Mucosa of gallbladder (tissue), 1 donor: ENCODE measurements at regions not wholly inside any gene's neighbourhood (a gene's known extent, or its start where the extent isn't known, plus 50 kb on each side); places are given as distances from the start of the nearest gene placed in this dataset.

Experiments
- DNase-seq: peaks from one replicate; pipeline ENCODE4 v3.0.0-alpha.2; 2020; ENCODE audit warnings: low spot score
- donor health status: DM: no; HTN: no; CAD: no.

DNA sequence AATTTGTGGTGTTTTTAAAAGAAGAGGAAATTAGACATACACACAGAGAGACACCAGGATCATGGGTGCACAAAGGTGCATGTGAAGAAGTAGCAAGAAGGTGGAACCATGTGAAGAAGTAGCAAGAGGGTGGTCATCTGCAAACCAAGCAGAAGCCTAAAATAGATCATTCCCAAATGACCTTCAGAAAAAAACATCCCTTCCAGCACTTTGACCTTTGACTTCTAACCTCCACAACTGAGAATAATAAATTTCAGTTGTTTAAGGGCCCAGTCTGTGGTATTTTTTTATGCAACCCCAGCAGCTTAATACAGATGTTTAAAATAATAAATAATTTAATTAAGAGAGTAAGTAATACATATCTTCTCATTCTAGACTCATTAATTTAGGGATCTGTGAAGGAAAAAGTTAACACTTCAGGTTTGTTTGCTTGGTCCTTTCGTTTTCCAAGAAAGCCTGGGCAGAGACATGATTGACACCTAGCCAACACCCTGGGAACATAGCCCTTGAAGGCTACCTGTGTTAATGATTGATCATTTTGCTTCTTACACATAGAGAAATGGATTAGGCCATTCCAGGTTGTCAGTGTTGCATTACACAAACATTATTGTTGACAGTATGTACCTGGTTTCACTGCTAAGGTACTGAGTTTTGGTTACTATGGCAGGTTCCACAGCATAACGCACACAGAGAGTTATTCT is 1331.2 kb upstream of the GBE1 start:
- no peak for DNase-seq

GRCh38 chr3:83076041-83076440 is 1314.6 kb upstream of the GBE1 start:
- DNase-seq, result no peak

DNA sequence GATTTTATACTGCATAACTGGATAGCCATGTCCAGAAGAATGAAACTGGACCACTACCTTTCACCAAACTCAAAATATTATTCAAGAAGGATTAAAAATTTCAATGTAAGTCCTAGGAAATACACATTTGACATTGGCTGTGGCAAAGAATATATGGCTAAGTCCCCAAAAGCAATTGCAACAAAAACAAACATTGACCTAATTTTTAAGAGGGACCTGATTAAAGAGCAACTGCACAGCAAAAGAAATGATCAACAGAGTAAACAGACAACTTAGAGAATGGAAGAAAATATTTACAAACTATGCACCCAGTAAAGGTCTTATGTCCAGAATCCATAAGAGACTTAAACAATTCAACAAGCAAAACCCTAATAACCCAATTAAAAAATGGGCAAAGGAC is 1313.0 kb upstream of the GBE1 start:
- no peak for DNase-seq

GRCh38 chr3:83065851-83066460 is 1304.5 kb upstream of the GBE1 start:
- DNase-seq, result no peak

- DNase-seq, result no peak
Observed at GRCh38 chr3:83063446-83063845, 1302.0 kb upstream of the GBE1 start.

DNA sequence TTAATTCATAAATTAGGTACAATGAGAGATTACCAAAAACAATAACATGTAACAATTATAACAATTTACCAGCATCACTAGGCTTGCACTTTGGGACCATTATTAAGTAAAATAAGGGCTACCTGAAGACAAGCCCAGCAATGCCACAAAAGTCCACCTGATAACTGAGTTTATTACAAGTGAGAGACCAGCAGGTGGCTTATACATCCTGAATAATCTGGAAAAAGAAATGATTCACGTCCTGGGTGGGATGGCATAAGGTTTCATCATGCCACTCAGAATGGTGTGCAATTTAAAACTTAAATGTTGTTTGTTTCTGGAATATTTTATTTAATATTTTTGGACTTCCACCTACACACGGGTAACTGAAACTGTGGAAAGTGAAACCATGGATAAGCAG is 1287.1 kb upstream of the GBE1 start:
- no peak for DNase-seq

DNA sequence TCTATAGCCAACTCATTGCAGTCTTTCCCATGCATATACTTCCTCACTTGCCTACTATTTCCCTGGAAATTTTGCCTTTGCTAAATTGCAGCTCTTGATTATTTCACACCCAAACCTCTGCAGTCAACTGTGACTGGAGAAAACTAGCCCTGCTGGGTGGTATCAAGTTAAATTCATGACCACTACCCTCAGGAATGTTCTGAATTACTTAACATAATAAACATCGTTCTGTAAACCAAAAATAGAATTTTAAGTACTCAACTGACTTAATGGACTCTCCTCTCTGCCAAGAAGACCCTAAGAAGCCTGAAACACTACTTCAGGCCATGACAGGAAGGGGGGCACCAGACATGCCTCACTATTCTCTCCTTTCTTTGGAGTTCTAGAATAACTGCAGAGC is 1278.0 kb upstream of the GBE1 start:
- DNase-seq, result no peak

- no peak for DNase-seq
Observed at GRCh38 chr3:83035704-83036010, 1274.2 kb upstream of the GBE1 start.

DNA sequence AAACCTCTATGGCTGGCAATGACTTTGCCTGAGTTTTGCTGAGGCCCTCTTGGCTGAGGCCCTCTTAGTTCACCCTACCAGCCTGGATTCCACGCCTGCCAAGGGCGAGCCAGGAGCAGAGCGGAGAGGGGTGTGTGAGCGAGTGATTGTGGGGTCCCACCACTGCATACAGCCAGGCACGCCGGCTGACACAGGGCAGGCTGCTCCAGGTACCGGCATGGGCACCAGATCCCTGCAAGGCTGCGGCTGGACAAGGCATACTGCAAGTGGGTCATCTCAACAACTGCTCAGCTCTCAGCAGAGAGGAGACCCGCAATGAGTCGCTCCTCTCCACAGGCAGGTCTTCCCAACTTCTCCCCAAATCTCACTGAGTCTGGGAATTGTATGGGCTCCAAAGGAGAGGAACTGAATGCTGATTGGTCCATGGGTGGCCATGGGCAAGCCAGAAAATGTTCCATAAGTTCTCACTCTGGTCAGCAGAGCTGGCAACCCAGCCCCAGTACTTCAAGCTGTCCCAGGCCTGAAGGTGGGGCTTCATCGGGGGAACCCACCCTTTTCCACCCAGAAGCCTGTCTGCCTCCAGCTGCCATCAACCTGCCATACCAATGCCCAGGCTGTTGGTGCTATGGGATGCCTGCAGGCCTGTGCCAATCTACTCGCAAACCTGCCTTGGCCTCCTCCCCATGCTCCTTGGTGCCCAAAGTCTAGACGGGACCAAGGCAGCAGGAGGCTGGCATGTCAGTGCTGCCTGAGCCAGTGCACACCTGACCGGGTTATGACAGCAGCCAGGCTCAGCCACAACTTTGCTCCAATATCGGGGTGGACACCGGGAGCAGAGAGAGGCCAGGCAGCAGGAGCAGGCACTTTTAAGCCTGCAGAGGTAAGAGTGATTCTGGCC is 1273.6 kb upstream of the GBE1 start:
- no peak for DNase-seq

DNA sequence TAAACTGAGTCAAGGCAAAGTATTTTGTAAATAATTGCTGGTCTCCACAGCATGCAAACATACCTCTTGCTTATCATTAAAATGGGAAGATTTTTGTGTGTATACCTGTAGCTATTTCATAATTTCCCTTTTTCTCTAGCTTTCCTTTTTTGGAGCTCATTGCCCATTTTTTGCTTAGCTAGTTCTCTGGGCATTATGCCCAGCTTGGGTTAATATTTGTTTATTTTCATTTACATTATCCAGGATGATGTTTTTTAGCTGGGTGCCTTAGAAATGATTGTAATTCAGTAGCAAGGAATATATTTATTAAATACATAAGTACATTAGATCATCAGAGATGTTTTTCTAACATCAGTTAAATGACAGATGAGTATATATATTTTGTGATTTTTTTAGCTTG is 1271.7 kb upstream of the GBE1 start:
- DNase-seq, result no peak

- no peak for DNase-seq
Observed at GRCh38 chr3:83023086-83023485, 1261.6 kb upstream of the GBE1 start.

DNA sequence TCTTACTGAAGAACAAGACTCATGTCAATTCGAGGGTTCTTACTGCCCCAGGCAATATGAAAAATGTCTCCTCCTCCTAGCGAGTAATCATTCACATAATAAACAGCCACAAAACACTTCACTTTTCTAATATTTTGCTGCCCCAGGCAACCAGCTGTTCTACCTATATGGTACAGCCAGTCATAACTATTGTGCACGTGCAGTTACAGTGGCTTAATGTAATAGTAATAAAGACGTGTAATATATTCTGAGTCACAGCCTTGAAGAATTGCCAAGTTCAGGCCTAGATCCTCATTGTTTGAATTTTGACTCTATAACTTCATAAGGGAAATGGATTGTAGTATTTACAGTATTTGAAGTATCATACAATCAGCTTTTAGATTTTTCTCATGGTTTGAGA is 1250.0 kb upstream of the GBE1 start:
- DNase-seq, result no peak

GRCh38 chr3:83003917-83004316 is 1242.5 kb upstream of the GBE1 start:
- no peak for DNase-seq

- no peak for DNase-seq
Observed at GRCh38 chr3:83002869-83003445, 1241.5 kb upstream of the GBE1 start.

GRCh38 chr3:82999777-83000176 is 1238.3 kb upstream of the GBE1 start:
- DNase-seq, result no peak

DNA sequence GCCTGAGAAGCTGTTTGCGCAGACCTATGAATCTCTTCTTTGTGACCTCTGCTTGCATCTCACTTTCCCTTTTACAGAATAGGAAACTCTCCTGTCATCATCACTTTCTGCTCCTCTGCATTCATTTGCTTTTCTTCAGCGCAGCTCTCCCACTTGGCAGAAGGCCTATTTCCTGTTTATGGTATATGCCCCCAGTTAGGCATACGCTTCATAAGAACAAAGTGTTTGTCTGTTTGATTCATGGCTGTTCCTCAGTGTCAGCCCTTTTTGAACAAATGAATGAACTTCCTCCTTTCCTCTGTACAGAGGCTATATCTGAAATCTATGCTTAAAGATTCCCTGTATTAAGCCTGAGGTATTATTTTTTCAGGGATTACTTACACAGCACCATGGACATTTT is 1216.9 kb upstream of the GBE1 start:
- no peak for DNase-seq

- no peak for DNase-seq
Observed at GRCh38 chr3:82977871-82978270, 1216.4 kb upstream of the GBE1 start.

DNA sequence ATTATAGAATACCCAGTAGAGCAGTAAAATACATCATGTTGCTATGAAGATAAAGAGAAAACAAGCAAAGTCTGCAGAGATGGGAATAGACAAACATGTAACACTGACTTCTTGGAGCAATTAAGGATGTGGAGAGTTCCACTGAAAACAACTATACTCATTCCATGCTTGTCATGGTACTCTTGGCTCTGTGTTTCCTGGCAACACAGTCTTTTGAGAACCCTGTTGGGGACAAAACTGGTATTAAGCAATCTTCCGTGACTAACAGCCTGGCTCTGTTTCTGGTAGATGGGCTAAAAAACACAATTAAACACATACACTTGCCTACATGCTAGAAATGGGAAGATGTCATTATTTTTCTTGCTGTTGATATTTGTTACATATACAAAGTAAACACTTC is 1212.3 kb upstream of the GBE1 start:
- DNase-seq, result no peak

DNA sequence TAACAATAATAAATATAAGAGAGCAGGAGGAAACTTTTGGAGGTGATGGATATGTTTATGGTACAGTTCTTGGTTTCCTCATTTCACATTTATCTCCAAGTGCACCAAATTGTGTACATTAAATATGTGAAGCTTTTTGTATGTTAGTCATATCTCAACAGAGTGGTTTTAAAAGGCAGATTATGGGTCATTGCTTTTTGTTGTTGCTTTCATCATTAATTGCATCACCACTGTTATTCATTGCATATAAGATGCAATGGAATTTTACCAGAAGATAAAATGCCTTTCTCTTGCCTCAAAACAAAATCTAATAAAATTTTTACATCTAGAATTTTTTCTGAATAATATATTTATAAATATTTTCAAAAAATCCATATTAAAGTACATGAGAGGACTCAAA is 1198.9 kb upstream of the GBE1 start:
- DNase-seq, result no peak

DNA sequence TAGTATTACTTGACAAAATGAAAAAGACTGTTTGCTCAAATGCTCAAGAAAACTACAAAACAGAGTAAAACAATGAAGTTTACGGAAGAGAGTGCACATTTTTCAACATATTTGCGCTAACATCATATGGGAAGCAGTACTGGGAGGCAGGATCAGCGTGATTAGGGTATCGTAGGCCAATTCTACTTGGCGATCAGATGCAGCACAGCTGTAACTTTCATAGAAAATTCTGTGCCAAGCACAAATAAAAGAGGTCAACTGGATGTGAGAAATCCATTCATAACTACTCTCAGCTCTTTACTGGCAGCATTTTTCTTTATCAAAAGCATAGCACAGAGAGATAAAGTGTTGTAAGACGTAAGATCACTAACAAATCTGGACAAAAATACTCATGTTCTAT is 1196.3 kb upstream of the GBE1 start:
- DNase-seq, result no peak

DNA sequence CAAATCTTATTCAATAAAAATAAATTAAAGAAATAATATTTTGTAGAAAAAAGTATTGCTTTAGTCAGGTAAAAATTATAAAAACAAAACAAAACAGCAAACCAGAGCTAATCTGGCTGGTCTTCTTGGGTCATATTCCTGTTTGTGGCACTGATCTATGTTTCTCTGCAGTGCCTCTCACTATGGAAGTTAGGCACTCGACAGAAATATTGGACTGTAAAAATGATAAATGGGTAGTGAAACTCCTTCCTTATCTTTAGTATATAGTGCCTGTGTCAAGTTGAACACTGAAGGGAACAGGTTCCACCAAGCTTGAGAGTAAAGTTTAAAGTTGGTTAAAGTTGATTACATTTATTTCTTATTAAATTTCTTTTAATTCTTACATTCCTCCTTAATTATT is 1195.6 kb upstream of the GBE1 start:
- DNase-seq, result no peak

DNA sequence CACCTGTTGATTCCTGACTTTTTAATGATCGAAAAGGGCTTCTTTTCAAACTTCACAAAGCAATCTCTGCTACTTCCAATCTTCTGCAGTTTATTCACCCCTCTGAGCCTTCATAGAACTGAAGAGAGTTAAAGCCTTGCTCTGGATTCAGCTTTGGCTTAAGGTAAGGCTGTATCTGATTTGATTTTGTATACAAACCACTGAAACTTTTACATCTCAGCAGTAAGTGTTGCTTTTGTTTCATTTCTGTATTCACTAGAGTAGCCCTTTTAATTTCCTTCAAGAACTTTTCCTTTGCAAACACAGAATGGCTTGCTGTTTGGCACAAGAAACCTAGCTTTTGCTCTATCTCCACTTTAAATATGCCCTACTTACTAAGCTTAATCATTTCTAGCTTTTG is 1193.0 kb upstream of the GBE1 start:
- DNase-seq, result no peak

GRCh38 chr3:82942041-82942440 is 1180.6 kb upstream of the GBE1 start:
- DNase-seq, result no peak
